ENCODE measurements at regions not wholly inside any gene's neighbourhood (a gene's known extent, or its start where the extent isn't known, plus 50 kb on each side); places are given as distances from the start of the nearest gene placed in this dataset.

DNA sequence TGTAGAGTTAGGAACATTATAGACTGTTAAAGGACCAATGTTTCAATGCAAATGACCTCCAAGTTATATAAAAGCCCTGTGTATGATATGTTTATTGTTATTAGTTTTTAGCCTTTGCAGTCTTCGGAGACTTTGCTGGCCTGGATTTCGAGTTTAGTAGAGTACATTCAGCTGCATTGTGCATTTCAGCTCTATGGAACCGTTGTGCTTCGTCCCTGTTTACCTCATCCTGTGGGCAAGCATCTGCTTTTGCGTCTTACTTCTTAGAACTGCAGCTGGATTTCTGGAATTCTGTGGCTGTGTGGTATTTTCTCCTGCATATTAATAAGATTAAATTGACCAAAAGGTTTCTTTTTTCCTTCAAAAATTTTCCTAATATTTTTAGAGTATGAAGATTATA lies 138.6 kb downstream of the KCNRG start:
- TF ChIP-seq CTCF (IDR thresholded peaks at IDR 0.05) (no peak), POLR2A (IDR thresholded peaks at IDR 0.05) (no peak), POLR2AphosphoS5 (IDR thresholded peaks at IDR 0.05) (no peak)

Data from transverse colon (tissue), 4 donors.